C4-2B (cell line): ENCODE measurements at regions not wholly inside any gene's neighbourhood (a gene's known extent, or its start where the extent isn't known, plus 50 kb on each side); places are given as distances from the start of the nearest gene placed in this dataset.
"Not testable (repeated sequence)": the region's sequence is repeated elsewhere in the genome, so short reads cannot be mapped to it uniquely, and the experiment has no call there.

Experiments used
- H3K27ac ChIP-seq: fragments of 450-650 bp; 2 replicates; pipeline ENCODE4 v1.5.1; 2017
- CTCF ChIP-seq: fragments of 450-650 bp; conservative IDR thresholded peaks from 2 replicates; pipeline ENCODE4 v1.5.1; 2017; ENCODE audit warnings: mild to moderate bottlenecking
- ZFX ChIP-seq: fragments of 450-650 bp; IDR thresholded peaks from 2 replicates; pipeline ENCODE4 v1.6.1; 2017

- no peak for TF ChIP-seq CTCF
- no peak for TF ChIP-seq ZFX
- H3K27ac ChIP-seq: no peak overlapping the region
Observed at GRCh38 chr12:74595696-74596095, 58.1 kb downstream of the ATXN7L3B start.

- no peak overlapping the region for H3K27ac ChIP-seq
- TF ChIP-seq ZFX (no peak), CTCF (no peak)
Observed at GRCh38 chr12:74598819-74599218, 61.2 kb downstream of the ATXN7L3B start.

- TF ChIP-seq ZFX: no peak
- no peak for TF ChIP-seq CTCF
- H3K27ac ChIP-seq: no peak overlapping the region
Observed at GRCh38 chr12:74599932-74600331, 62.3 kb downstream of the ATXN7L3B start.

- not testable (repeated sequence) for H3K27ac ChIP-seq
Observed at GRCh38 chr12:74600817-74601216, 63.2 kb downstream of the ATXN7L3B start.

GRCh38 chr12:74602881-74603672 is 65.4 kb downstream of the ATXN7L3B start:
- no peak overlapping the region for H3K27ac ChIP-seq
- no peak for TF ChIP-seq CTCF
- no peak for TF ChIP-seq ZFX

- TF ChIP-seq CTCF (no peak), ZFX (no peak)
- H3K27ac ChIP-seq: no peak overlapping the region
Observed at GRCh38 chr12:74608231-74608775, 70.7 kb downstream of the ATXN7L3B start.

- TF ChIP-seq ZFX (no peak), CTCF (no peak)
- no peak overlapping the region for H3K27ac ChIP-seq
Observed at GRCh38 chr12:74610711-74611110, 73.1 kb downstream of the ATXN7L3B start.

GRCh38 chr12:74614426-74614825 is 76.8 kb downstream of the ATXN7L3B start:
- TF ChIP-seq CTCF (no peak), ZFX (no peak)
- no peak overlapping the region for H3K27ac ChIP-seq
